Right renal cortex interstitium (tissue), 3 donors: ENCODE measurements at regions not wholly inside any gene's neighbourhood (a gene's known extent, or its start where the extent isn't known, plus 50 kb on each side); places are given as distances from the start of the nearest gene placed in this dataset.

ENCODE experiments used
- DNase-seq, 3 donors: peaks; one replicate each; pipeline ENCODE4 v3.0.0-alpha.2; 2013; ENCODE audit warnings: low read depth in 3 of 3, low spot score in 2 of 3

- DNase-seq: no peak
Observed at GRCh38 chr7:95669513-95669912, 73.2 kb upstream of the PDK4 start.

DNA sequence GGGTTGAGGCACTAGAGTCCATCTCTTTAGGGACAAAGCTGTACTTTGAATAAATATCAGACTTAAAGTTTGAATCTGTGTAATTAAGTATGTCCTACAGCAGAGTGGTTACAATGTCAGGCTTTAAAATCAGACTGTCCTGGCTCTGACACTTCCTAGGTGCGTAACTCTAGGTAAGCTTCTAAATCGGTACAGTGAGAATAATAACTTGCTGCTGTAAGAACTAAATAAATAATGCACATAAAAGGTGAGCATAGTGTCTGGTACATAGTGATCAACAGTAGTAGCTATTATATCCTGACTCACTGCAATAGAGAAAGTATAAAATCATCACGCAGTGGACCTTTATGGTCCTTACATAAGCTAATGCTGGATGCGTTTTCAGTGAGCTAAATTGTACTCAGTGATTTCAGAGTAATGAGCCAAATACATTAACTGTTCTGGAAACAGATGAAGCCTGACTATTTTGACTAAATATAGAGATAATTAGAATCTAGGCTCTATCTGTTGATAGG lies 72.2 kb upstream of the PDK4 start:
- DNase-seq: no peak

DNA sequence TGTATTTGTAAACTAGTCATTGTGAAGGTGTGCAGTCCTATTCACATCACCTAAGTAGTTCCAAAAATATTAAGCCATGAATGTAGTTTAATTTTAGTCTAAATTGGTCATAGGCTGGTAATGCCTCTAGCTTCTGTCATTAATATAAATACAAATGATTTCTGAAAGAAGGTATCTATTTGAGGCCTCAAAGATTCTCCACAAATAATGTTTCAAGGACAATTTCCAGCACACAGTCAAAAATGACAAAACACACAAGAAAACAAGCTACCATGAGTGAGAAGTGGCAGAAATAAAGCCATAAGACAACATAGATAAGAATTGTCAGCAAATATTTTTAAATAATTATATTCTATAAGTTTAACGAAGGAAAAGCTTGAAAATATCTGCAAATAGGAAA lies 66.7 kb upstream of the PDK4 start:
- DNase-seq: no peak

GRCh38 chr7:95660023-95660434 lies 63.7 kb upstream of the PDK4 start:
- DNase-seq: no peak

GRCh38 chr7:95658676-95659075 lies 62.4 kb upstream of the PDK4 start:
- DNase-seq: no peak

DNA sequence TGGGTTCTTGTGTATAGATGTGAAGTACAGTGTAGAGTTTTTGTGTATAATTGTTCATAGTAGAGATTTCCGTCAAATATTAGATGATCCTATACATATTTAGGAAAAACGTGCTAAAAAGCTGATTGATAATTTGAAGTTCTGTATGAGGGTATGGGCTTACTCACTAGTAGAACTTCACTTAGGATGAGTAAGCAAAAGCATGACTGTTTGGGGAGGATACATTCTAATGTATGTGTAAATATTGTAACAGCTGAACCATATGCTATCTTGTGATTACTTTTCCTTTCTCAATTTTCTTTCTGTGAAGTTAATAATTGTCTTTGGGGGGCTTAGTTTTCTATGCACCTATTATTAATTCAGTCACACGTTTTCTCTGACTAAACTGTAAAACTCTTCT lies 53.2 kb upstream of the PDK4 start:
- no peak for DNase-seq

DNA sequence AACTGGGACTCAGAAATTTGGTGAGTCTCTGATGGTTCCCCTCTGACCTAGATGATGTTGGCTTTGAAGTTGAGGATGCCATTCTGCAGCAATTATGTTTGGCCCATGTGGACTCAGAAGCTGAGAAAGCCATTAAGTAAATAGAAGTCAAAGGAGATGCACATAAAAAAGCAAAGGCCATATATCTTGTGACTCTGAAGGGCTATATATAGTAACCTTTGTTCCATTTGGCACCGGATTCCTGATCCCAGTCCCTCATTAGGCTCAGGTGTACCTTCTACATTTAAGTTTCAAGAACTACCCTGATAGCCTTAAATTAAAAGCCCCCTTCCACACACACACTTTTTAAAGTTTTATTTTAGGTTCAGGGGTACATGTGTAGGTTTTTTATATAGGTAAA lies 50.0 kb upstream of the PDK4 start:
- DNase-seq: no peak
